ENCODE measurements at regions not wholly inside any gene's neighbourhood (a gene's known extent, or its start where the extent isn't known, plus 50 kb on each side); places are given as distances from the start of the nearest gene placed in this dataset.

DNA sequence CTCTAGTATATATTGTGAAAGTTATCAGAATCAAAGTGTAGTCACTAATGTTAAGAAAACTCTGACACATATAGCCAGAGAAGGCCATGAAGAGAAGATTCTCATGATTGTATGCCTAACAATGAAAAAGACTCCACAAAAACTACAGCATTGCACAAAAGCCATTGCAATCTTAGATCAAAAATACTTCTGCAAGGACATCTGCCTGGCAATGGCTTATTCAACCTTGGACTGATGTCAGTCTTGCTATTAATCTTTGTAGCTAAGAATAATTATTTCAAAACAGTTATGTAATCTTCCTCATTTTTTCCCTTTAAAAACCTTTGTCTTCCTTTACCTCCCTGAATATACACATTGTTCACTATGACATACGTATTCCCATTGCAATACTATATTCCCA is 55.3 kb upstream of the SLC36A4 start:
- no peak for TF ChIP-seq SP1 (IDR thresholded peaks at IDR 0.05)
- TF ChIP-seq ARNT (IDR thresholded peaks at IDR 0.05) = no peak
- no peak for TF ChIP-seq FOXM1 (IDR thresholded peaks at IDR 0.05; ENCODE audit: borderline replicate concordance)
- TF ChIP-seq FOXA1 (IDR thresholded peaks at IDR 0.05) = no peak
- TF ChIP-seq NFRKB (IDR thresholded peaks at IDR 0.05) = no peak
- TF ChIP-seq ZNF384 (IDR thresholded peaks at IDR 0.05) = no peak

Measured in HEK293T (cell line).